GM18498 (cell line): ENCODE measurements at regions not wholly inside any gene's neighbourhood (a gene's known extent, or its start where the extent isn't known, plus 50 kb on each side); places are given as distances from the start of the nearest gene placed in this dataset.

Experiments
- ATAC-seq: cut with Tn5 transposase; IDR thresholded peaks from one replicate; pipeline ENCODE4 v1.9.1; 2021; ENCODE audit warnings: mild to moderate bottlenecking, moderate library complexity; ENCODE audit not compliant: unreplicated experiment

GRCh38 chr14:48936362-48936761 is 649.8 kb downstream of the RPS29 start:
- ATAC-seq = no peak

GRCh38 chr14:48925184-48925583 is 661.0 kb downstream of the RPS29 start:
- no peak for ATAC-seq

- ATAC-seq = no peak
These were observed 671.3 kb downstream of the RPS29 start for GRCh38 chr14:48914921-48915320.

- no peak for ATAC-seq
These were observed 671.8 kb downstream of the RPS29 start for GRCh38 chr14:48914382-48914781.

- no peak for ATAC-seq
These were observed 685.6 kb downstream of the RPS29 start for GRCh38 chr14:48900565-48900964.

GRCh38 chr14:48890333-48890732 is 695.8 kb downstream of the RPS29 start:
- no peak for ATAC-seq

GRCh38 chr14:48876806-48877340 is 709.3 kb downstream of the RPS29 start:
- no peak for ATAC-seq

GRCh38 chr14:48874711-48875110 is 711.5 kb downstream of the RPS29 start:
- ATAC-seq = no peak

GRCh38 chr14:48857366-48857765 is 728.8 kb downstream of the RPS29 start:
- no peak for ATAC-seq

GRCh38 chr14:48853159-48853558 is 733.0 kb downstream of the RPS29 start:
- ATAC-seq = no peak

- no peak for ATAC-seq
These were observed 736.3 kb downstream of the RPS29 start for GRCh38 chr14:48849741-48850322.

GRCh38 chr14:48842785-48843184 is 743.4 kb downstream of the RPS29 start:
- ATAC-seq = no peak

GRCh38 chr14:48826058-48826457 is 760.1 kb downstream of the RPS29 start:
- ATAC-seq = no peak

GRCh38 chr14:48814562-48814961 is 771.6 kb downstream of the RPS29 start:
- ATAC-seq = no peak

- no peak for ATAC-seq
These were observed 780.9 kb downstream of the RPS29 start for GRCh38 chr14:48805315-48805714.

- no peak for ATAC-seq
These were observed 793.7 kb downstream of the RPS29 start for GRCh38 chr14:48792376-48793024.

GRCh38 chr14:48788771-48789170 is 797.4 kb downstream of the RPS29 start:
- ATAC-seq = no peak

- no peak for ATAC-seq
These were observed 799.7 kb downstream of the RPS29 start for GRCh38 chr14:48786498-48786897.

GRCh38 chr14:48771717-48772116 is 814.5 kb downstream of the RPS29 start:
- ATAC-seq = no peak

- no peak for ATAC-seq
These were observed 834.9 kb downstream of the RPS29 start for GRCh38 chr14:48751293-48751692.

GRCh38 chr14:48748151-48748675 is 838.0 kb downstream of the RPS29 start:
- no peak for ATAC-seq

GRCh38 chr14:48747561-48748089 is 838.6 kb downstream of the RPS29 start:
- no peak for ATAC-seq
